A673 (cell line): ENCODE measurements at regions not wholly inside any gene's neighbourhood (a gene's known extent, or its start where the extent isn't known, plus 50 kb on each side); places are given as distances from the start of the nearest gene placed in this dataset.

Experiments
- BruUV-seq: library from RNA; stranded (reverse); fragments of 400-500 nt; replicated peaks from 2 replicates; lab custom pipeline; 2021; lab: Mats Ljungman, UMichigan
- CTCF ChIA-PET: fragments of 300-600 bp; sonication (Branson Sonifier 250); formaldehyde crosslinking; loops from one replicate; lab custom pipeline; 2022; ENCODE audit warnings: antibody characterized with exemption; lab: Charles Lee
- POLR2A ChIA-PET: fragments of 300-600 bp; sonication (Branson Sonifier 250); formaldehyde crosslinking; loops from one replicate; lab custom pipeline; 2022; ENCODE audit warnings: antibody characterized with exemption; ENCODE audit not compliant: low non-redundant PET; lab: Charles Lee
- DNase-seq: peaks from one replicate; pipeline ENCODE4 v3.0.0-alpha.2; 2015; ENCODE audit warnings: low spot score
- H3K27ac ChIP-seq: fragments of 200-600 bp; sonication (generic); 2 replicates; pipeline ENCODE4 v1.5.1; 2016; ENCODE audit warnings: mixed run types, low read depth, mild to moderate bottlenecking, mixed read lengths, antibody characterized with exemption, low read length; ENCODE audit not compliant: poor library complexity, severe bottlenecking
- H3K27me3 ChIP-seq: fragments of 200-600 bp; sonication (generic); replicated peaks from 2 replicates; pipeline ENCODE4 v1.6.1; 2017; ENCODE audit warnings: mixed run types, low read depth, mild to moderate bottlenecking, mixed read lengths, antibody characterized with exemption, low read length; ENCODE audit not compliant: insufficient read depth, poor library complexity
- H3K36me3 ChIP-seq: fragments of 200-600 bp; sonication (generic); 2 replicates; pipeline ENCODE4 v1.6.1; 2016; ENCODE audit warnings: mixed run types, mild to moderate bottlenecking, mixed read lengths, antibody characterized with exemption, low read length; ENCODE audit not compliant: insufficient read depth, poor library complexity, severe bottlenecking
- H3K4me1 ChIP-seq: fragments of 200-600 bp; sonication (generic); 2 replicates; pipeline ENCODE4 v1.6.1; 2017; ENCODE audit warnings: mixed run types, mild to moderate bottlenecking, mixed read lengths, antibody characterized with exemption, low read length; ENCODE audit not compliant: insufficient read depth, poor library complexity, severe bottlenecking
- H3K4me3 ChIP-seq: fragments of 200-600 bp; sonication (generic); 2 replicates; pipeline ENCODE4 v1.5.1; 2016; ENCODE audit warnings: low read depth, mixed run types, mild to moderate bottlenecking, mixed read lengths, low read length; ENCODE audit not compliant: poor library complexity, severe bottlenecking
- H3K9me3 ChIP-seq: fragments of 200-600 bp; sonication (generic); 2 replicates; pipeline ENCODE4 v1.6.1; 2016; ENCODE audit warnings: mixed run types, low read depth, mild to moderate bottlenecking, mixed read lengths, antibody characterized with exemption, low read length; ENCODE audit not compliant: poor library complexity, severe bottlenecking
- CTCF ChIP-seq: fragments of 300-800, 200-600 bp; sonication (generic); conservative IDR thresholded peaks from 2 replicates; pipeline ENCODE4 v1.5.1; 2017; ENCODE audit warnings: low read depth, mild to moderate bottlenecking, antibody characterized with exemption, low read length, moderate library complexity, mixed read lengths
- EZH2 ChIP-seq: fragments of 200-600 bp; sonication (generic); IDR thresholded peaks from 2 replicates; pipeline ENCODE4 v1.6.1; 2017; ENCODE audit warnings: borderline replicate concordance, low read depth, mild to moderate bottlenecking, mixed read lengths, antibody characterized with exemption, low read length; ENCODE audit not compliant: poor library complexity, severe bottlenecking
- intact Hi-C: fragments of 100-400 bp; cut with micrococcal nuclease; formaldehyde crosslinking; loops from one replicate; pipeline ENCODE4 v1.10.0; 2022; ENCODE audit not compliant: unreplicated experiment

- CTCF ChIA-PET: no interaction called here
These were observed 234.9 kb upstream of the AMOT start for GRCh38 chrX:113075521-113075920.

DNA sequence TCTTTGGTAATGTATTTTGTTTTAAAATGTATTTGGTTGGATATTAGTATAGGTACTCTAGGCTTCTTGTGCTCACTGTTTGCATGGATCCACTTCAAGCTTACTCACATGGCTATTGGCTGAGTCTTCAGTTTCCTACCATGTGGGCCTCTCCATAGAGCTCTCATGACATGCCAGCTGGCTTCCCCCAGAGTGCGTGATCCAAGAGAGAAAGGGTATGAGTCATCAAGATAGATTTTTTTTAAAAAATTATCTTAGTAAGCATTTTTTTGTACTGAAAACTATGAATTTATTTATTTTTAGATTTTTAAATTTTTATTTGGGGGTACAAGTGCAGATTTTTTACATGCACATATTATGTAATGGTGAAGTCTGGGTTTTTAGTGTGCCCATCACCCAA, 219.1 kb upstream of the AMOT start:
- peaks cover 4% of the 10 kb centered on the region for H3K9me3 ChIP-seq
- POLR2A ChIA-PET: no interaction called here
- TF ChIP-seq EZH2: no peak
- TF ChIP-seq CTCF: no peak
- H3K36me3 ChIP-seq: no peaks in the 10 kb centered on the region
- H3K27ac ChIP-seq: no peak overlapping the region
- H3K4me1 ChIP-seq: no peaks in the 10 kb centered on the region
- DNase-seq: no peak
- CTCF ChIA-PET: no interaction called here
- no peaks in the 10 kb centered on the region for H3K27me3 ChIP-seq
- no TSS peak for BruUV-seq
- H3K4me3 ChIP-seq: no peak overlapping the region
- intact Hi-C loops: no loop called here

More at GRCh38 chrX:113075521-113075920, 234.9 kb upstream of the AMOT start:
- no peak overlapping the region for H3K27ac ChIP-seq
- H3K27me3 ChIP-seq: peaks cover 4% of the 10 kb centered on the region
- peaks cover 12% of the 10 kb centered on the region for H3K9me3 ChIP-seq
- H3K4me3 ChIP-seq: no peak overlapping the region
- no peaks in the 10 kb centered on the region for H3K36me3 ChIP-seq
- POLR2A ChIA-PET: no interaction called here
- BruUV-seq: no TSS peak
- no peak for TF ChIP-seq EZH2
- TF ChIP-seq CTCF: no peak
- no peak for DNase-seq
- no peaks in the 10 kb centered on the region for H3K4me1 ChIP-seq
- intact Hi-C loops: no loop called here

DNA sequence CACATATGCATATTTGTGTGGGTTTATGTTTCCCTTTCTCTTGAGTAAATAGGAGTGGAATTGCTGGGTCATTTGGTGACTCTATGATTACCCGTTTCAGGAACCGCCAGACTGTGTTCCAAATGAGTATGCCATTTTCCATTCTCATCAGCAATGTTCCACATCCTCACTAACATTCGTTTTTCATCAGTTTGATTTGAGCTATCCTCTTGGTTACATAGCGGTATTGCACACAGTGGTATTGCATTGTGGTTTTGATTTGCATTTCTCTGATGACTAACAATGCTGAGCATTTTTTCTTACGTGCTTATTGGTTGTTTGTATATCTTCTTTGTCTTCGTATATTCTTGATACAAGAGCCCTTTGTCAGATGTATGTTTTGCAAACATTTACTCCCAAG, 218.0 kb upstream of the AMOT start:
- TF ChIP-seq EZH2 (no peak), CTCF (no peak)
- DNase-seq: no peak
- Histone ChIP-seq H3K4me1 (no peaks in the 10 kb centered on the region), H3K9me3 (peaks cover under 1% of the 10 kb centered on the region), H3K4me3 (no peak overlapping the region), H3K36me3 (no peaks in the 10 kb centered on the region), H3K27me3 (no peaks in the 10 kb centered on the region), H3K27ac (no peak overlapping the region)
- intact Hi-C loops: no loop called here
- BruUV-seq: no TSS peak
- ChIA-PET CTCF (no interaction called here), POLR2A (no interaction called here)
